DMS153 treated with DMSO at 0.1 percent for 48 hours (cell line): ENCODE measurements at regions not wholly inside any gene's neighbourhood (a gene's known extent, or its start where the extent isn't known, plus 50 kb on each side); places are given as distances from the start of the nearest gene placed in this dataset.
"Not testable (repeated sequence)": the region's sequence is repeated elsewhere in the genome, so short reads cannot be mapped to it uniquely, and the experiment has no call there.

Experiments
- DNase-seq: peaks from one replicate; lab custom pipeline; 2025; ENCODE audit not compliant: unreplicated experiment; lab: John Stamatoyannopoulos, UW

GRCh38 chr5:142542078-142542477, 143.8 kb downstream of the FGF1 start:
- no peak for DNase-seq

GRCh38 chr5:142540922-142541422, 144.9 kb downstream of the FGF1 start:
- DNase-seq = no peak

GRCh38 chr5:142539154-142539740, 146.6 kb downstream of the FGF1 start:
- no peak for DNase-seq

- no peak for DNase-seq
These were observed 148.0 kb downstream of the FGF1 start for GRCh38 chr5:142537938-142538337.

- DNase-seq = no peak
These were observed 153.1 kb downstream of the FGF1 start for GRCh38 chr5:142532781-142533176.

- no peak for DNase-seq
These were observed 153.7 kb downstream of the FGF1 start for GRCh38 chr5:142531977-142532780.

- no peak for DNase-seq
These were observed 155.0 kb downstream of the FGF1 start for GRCh38 chr5:142530904-142531303.

GRCh38 chr5:142529626-142530278, 156.1 kb downstream of the FGF1 start:
- no peak for DNase-seq

- DNase-seq = no peak
These were observed 158.1 kb downstream of the FGF1 start for GRCh38 chr5:142527664-142528295.

- no peak for DNase-seq
These were observed 158.7 kb downstream of the FGF1 start for GRCh38 chr5:142527234-142527633.

- no peak for DNase-seq
These were observed 162.9 kb downstream of the FGF1 start for GRCh38 chr5:142522983-142523382.

- no peak for DNase-seq
These were observed 164.2 kb downstream of the FGF1 start for GRCh38 chr5:142521706-142522105.

- no peak for DNase-seq
These were observed 165.0 kb downstream of the FGF1 start for GRCh38 chr5:142520885-142521284.

GRCh38 chr5:142519913-142520312, 166.0 kb downstream of the FGF1 start:
- not testable (repeated sequence) for DNase-seq

- no peak for DNase-seq
These were observed 168.1 kb downstream of the FGF1 start for GRCh38 chr5:142517840-142518239.

GRCh38 chr5:142516732-142517131, 169.2 kb downstream of the FGF1 start:
- DNase-seq = no peak

- DNase-seq = no peak
These were observed 170.9 kb downstream of the FGF1 start for GRCh38 chr5:142515036-142515435.

- DNase-seq = no peak
These were observed 171.7 kb downstream of the FGF1 start for GRCh38 chr5:142514196-142514595.

GRCh38 chr5:142512043-142513042, 173.5 kb downstream of the FGF1 start:
- no peak for DNase-seq

GRCh38 chr5:142511358-142511757, 174.5 kb downstream of the FGF1 start:
- no peak for DNase-seq
